HK-2 (cell line): ENCODE measurements at regions not wholly inside any gene's neighbourhood (a gene's known extent, or its start where the extent isn't known, plus 50 kb on each side); places are given as distances from the start of the nearest gene placed in this dataset.

Experiments
- DNase-seq: peaks from one replicate; pipeline ENCODE4 v3.0.0-alpha.2; 2018; ENCODE audit not compliant: unreplicated experiment

- no peak for DNase-seq
Observed at GRCh38 chr20:58000861-58001260, 227.6 kb downstream of the ANKRD60 start.

DNA sequence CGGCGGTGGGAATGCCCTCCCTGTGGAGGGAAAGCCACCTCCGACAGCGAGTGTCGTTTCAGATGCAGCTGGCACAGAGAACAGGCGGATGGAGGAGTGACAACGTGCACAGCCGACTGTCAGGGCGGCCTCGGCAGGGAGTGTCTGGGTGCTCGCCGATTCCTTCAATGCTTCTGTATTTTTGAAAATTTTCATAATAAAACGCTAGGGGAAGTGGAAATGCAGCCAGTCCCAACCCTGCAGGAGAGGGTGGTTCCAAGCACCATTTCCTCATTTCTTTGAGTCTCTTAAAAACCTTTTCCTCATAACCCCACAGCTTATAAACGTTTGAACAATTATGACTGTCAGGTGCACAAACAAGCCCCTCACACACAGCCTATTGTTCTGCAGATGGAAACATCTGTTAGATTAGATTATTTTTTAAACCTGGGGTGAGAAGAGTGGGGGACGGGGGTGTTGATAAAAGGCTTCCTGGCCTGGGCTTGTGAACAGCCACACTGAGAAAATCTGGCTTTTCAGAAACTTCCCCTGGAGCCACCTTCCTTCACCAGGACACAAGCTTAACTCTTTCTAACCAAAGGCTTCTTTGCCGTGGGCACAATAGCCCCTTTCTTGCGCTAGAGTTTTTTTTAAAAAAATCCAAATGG is 228.9 kb downstream of the ANKRD60 start:
- no peak for DNase-seq

DNA sequence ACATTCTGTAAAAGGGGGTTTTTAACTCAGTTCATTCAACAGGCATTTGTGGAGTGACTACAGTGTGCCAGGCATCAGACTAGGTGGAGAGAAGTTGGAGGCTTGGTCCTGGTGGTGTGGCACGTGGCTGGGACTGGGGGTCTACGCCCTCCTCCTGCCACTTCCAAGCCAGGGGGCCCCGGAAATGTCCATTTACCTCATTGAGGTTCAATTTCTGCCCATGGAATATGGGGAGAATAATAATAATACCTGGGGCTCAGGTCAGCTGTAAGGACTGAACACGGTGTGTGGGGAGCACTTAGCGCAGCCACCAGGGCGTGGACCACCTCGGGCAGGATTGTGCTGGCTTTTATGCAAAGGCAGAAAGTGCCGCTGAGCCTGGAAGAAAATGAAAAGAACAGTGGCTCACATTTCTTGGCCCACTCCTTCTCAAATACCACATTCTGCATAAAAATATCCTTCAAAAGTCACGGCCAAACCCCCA is 229.4 kb downstream of the ANKRD60 start:
- no peak for DNase-seq

DNA sequence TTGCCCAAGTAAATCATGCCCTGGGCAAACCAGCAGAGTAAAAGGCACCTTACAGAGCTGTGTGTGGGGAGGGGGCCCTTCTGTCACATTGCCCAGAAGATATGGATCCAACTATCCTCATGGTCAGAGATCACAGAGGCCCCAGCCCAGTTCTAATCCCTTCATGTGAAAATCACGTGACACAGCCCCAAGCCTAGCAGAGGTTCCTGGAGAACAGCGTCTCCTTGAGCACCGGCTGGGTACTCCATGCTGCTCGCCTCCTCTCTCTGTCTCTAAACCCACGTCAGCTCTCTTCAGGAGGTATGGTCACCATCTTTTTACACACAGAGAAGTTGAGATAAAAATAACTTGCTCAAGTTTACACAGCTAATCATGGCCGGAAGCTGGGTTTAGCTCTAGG is 230.2 kb downstream of the ANKRD60 start:
- DNase-seq: no peak

- no peak for DNase-seq
Observed at GRCh38 chr20:57996936-57997890, 231.2 kb downstream of the ANKRD60 start.

DNA sequence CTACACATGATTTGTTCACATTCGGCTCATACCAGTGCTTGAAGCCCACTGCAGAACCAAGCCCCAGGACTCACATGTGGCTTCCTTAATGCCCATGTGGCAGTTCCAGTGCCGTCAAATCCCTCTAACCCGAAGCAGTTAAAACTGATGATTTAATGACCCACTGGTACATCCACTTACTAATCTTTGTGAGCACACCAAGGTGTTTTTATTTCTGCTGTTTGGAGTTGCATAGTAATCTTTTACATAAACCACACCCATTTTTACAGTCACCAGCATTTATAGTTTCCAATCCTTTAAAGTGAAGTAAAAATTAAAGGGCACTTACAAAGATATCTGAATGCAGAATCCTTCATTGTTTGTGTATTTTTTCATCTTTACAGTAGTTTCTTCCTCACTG is 232.0 kb downstream of the ANKRD60 start:
- no peak for DNase-seq

- no peak for DNase-seq
Observed at GRCh38 chr20:57995381-57995977, 233.0 kb downstream of the ANKRD60 start.

DNA sequence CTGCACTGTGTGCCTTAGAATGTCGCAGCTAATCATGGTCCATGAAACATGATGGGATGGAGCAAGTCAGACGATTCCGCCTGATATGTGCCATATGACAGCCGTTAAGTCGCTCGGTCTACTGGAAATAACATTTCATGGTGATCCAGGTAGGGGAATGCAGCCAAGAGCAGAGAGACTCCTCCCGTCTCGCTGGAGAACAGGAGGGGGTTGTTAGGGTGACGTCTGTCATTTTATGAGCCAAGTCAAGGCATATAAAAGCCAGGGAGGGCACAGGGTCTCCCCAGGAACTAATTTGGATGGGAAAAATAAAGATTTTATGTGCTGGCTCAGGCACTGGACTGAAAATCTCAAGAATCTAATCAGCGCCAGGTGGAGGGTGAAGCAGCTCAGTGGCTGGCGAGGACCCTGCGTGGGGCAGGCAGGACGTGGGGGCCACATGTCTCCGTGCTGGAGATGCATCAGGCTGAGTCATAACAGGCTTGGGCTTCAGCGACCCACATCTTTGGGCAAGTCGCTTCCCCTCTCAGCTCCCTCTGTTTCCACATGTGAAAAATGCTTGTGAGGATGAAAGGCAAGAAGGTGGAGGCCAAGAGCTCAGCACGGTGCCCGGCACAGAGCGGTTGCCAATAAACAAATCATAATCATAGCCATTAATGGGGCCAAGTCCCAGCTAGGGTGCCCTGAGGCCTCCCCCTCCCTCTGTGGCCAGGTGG is 234.6 kb downstream of the ANKRD60 start:
- DNase-seq: no peak

DNA sequence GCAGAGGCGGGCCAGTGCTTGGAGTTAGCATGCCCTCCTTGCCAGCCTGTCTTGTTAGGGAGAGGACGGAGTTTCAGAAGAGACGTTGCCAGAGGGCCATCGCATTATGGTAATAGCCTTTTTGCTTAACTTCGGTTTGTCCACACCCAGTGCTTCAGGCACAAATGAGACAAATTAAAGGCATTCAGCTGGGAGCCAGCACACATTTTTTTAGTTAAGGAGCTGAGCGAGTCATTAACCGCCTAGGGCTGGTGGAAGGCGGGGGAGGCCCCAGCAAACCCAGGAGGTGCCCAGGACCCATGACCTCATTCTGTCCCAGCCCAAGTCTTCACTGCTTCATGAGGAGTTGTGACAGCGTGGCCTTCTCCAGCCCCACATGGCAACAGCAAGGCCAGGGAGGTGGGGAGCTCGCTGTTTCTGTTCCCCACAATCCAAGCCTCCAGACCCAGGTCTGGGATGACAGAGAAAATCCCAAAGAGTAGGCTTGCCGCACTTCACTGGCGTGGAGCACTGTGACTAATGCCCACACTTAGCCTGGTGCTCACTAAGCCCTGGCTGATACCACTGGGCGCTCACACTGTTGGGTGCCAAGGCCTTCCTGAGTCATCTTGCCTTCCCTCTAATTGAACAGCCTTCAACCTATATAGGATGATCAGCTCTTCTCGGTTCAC is 237.1 kb downstream of the ANKRD60 start:
- peak; percentile 51 for DNase-seq

DNA sequence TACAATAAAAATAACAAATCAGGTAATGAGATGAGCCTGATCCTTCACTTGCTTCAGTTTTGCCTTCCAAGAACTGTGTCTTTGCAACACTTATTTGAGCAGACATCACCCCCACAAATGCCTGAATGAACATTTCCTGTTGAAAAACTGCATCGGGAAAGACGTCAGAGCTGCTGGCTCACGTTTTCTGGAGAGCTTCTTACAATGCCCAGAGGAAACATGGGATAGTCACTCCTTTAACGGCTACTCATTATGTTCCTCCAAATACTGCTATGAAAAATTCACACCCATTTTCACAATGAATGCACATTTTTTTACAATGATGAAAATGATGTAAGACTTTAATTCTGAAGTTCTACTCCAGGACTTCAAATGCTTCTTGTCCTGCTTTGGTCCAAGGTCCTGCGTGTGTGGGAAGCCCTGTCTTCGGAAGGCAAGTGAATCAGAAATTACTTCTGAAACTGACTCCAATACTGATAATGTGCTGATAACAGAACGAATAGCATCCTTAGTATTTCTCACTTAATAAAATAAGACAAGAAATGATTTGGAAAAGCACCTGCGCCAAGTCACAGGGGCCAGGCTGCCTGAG is 238.0 kb downstream of the ANKRD60 start:
- DNase-seq: no peak

GRCh38 chr20:57988828-57989227 is 239.6 kb downstream of the ANKRD60 start:
- DNase-seq: no peak

GRCh38 chr20:57988422-57988821 is 240.0 kb downstream of the ANKRD60 start:
- no peak for DNase-seq

DNA sequence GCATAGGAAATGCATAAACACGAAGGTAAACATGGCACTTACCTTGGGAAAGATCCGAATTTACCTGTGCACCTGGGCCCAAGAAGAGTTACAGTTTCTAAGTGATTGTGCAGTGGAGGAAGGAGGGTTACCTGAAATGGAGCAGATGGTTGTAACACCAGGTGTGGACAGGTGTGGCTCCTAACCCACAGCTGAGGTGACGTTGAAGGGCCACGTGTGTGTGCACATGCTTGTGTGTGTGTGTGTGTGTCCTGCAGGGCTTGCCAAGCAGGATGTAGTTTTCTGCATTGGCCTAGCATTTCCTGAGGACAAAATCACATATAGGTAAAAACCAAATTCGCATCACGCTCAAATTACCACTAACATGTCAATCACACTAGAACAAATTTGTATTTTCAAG is 240.8 kb downstream of the ANKRD60 start:
- DNase-seq: no peak

GRCh38 chr20:57986666-57987065 is 241.8 kb downstream of the ANKRD60 start:
- no peak for DNase-seq

DNA sequence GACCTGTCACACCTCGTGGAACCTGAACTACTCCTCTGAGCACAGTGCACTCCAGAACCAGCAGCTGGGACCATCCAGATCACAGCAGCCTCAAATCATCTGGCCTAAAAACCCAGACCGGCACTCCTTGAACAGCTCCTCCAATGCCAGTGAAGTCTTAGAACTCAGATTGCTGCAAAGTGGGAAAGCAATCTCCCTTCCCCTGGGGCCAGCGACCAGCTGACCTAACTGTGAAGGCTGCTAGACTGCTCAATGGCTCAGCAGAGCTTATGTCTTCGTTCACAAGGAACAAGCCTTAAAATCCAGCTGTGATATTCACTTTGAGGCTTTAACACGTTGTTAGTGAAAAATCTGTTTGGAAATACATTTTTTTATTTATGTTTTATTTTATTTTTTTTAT is 243.2 kb downstream of the ANKRD60 start:
- DNase-seq: no peak

DNA sequence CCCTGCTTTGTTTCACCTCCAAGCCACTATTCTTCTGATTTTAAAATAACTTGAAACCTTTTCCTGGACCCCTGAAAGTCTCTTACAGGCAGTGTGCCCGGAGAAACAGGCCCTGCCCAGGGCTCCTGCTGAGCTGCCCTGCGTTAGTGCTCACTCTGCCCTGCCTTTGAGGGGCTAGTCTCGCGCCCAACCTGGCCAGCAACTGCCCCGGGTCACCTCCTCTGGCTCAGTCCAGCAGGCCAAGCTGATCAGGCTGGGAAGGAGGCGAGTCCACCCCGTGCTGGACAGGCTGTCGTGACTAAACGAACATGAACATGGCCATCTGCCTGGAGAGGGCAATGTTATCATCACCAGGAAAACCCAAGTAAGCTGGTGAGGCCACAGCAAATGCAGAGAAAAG is 245.4 kb downstream of the ANKRD60 start:
- no peak for DNase-seq

DNA sequence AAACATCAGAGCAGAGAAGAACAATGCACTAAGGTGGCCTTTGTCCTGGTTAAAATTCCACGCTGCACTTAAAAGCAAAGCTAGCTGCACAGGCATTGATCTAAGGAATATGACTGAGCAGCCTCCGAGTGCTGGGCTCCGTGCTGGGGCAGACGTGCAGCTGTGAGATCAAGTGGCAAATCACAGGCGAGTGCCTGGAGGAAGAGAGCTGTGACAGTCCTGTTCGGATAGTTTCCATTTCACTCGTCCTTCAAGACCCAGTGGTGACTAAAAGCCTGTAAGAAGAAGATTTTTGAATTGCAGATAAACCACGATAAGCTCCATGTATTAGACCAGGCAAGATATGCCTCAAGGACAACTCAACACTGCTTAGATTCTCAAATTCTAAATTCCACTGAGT is 247.9 kb downstream of the ANKRD60 start:
- DNase-seq: no peak

DNA sequence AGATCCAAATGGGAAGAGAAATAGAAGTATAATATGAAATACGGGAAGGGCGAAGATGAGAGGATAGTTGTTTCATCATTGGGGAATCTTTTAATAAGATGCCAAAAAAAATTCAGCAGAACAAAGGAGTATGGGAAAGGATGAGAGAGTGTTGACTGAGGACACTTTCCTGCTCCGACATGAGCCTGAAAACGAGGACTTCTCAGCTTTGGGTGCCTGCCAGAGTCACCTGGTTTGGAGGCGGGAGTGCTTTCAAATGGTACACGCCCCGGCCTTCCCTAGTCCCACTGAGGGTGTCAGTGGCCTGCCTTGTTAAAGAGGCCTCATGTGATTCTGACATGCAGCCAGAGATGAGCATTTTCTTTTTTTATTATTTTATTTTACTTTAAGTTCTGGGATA is 250.9 kb downstream of the ANKRD60 start:
- no peak for DNase-seq

DNA sequence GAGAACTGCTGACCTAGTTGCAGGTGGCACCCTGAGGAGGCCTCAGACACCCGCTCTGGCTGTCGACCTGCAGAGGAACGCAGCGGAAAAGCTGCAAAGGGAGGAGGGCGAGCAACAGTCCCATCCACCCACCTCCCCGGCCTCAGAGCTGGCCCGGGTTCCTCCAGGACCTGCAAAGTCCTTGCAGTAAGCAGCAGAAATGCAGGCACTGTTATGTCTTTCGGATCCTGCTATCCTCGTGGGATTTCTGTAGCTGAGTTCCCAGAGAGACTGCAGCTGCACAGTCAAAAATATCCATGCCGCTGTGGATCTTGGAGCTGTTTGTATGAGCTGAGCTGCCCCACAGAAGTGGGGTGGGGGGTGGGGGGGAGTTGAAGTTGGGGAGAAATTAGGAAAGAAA is 251.3 kb downstream of the ANKRD60 start:
- no peak for DNase-seq

DNA sequence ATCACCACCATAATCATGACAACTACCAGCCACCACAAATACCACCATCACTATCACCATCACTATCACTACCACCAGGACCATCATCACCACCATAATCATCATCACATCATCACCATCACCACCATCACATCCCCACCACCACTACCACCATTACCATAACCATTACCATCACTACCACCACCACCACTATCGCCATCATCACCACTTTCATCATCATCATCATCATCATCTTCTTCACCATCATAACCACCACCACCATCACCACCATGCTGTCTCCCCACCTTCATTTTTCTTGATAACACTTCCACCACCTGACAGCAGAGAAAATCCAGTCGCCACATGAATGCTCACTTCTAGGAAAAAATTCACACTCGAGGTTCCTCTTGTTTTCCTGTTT is 253.6 kb downstream of the ANKRD60 start:
- no peak for DNase-seq

GRCh38 chr20:57973886-57974285 is 254.6 kb downstream of the ANKRD60 start:
- DNase-seq: no peak
